NCI-H510A treated with DMSO at 0.1 percent for 48 hours (cell line): ENCODE measurements at regions not wholly inside any gene's neighbourhood (a gene's known extent, or its start where the extent isn't known, plus 50 kb on each side); places are given as distances from the start of the nearest gene placed in this dataset.

Source experiments
- DNase-seq: peaks from one replicate; lab custom pipeline; 2025; lab: John Stamatoyannopoulos, UW

DNA sequence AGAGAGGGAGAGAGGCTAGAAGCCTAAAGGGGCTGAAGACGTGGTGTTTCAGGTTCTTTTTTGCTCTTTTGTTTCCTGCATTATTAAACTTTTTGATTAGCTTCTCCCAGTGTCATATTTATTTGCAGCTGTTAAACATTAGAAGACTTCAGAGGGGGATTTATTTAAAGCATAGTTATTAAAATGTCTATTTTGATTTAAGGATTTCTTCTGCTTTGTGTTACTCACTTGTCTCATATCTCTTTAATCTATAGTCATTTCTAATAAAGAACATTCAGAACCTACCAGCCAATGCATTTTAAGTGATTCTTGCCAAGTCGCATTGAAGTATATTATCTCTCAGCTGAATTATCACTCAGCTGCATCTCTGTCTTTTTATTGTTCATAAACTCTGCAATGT lies 152.0 kb upstream of the DYRK2 start:
- no peak for DNase-seq

DNA sequence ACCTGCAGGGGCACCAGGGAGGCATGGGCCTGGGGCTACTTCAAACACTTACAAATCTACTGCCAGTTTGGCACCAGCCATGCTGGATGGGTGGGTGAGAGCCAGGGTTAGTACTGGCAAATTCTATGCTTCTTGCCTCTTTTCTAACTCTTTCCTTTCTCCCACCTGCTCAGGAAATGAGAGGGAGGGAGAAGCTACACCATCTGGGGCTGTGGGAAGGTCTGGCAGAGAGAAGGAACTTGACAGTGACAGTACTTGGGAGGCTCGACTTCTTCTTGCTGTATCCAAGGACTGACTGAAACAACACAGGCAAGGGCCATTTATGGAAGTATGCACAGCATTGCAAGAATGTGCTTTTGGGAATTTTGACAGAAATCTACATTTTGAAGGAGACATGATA lies 149.6 kb upstream of the DYRK2 start:
- DNase-seq, result no peak

DNA sequence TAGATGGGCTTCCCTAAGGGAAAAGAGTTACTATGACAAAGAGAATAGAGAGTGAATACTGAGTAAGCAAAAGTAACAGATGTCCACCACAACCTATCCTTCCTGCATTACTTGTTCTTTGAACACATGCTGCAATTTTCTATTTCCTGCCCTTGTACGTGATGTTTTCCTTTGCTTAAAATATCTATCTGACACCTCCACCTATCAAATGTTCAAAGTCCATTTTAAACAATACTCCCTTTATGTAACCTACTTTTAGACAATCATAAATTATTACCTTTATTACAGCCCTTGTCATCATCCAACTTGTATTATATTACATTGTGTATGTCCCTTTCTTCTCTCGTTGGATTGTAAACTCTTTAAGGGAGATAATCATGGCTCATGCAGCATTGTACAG lies 147.2 kb upstream of the DYRK2 start:
- peak; percentile 26 for DNase-seq

DNA sequence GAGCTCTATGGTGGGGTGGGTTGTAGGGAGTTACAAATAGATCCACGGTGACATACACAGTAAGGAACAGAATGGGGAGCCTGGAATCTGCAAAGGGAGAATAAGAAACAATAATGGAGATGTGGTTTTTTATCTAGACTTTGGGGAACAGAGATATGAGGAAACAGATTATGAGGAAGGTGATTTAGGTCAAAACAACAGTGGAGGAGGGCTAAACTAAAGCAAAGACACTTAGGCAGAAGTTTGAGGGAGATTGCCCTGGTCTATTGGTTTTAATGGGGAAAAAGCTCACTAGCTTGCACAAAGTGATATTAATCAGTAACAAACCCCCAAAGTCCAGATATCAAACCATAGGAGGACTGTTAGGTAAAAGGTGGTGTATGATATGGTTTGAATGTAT lies 144.5 kb upstream of the DYRK2 start:
- DNase-seq, result no peak

DNA sequence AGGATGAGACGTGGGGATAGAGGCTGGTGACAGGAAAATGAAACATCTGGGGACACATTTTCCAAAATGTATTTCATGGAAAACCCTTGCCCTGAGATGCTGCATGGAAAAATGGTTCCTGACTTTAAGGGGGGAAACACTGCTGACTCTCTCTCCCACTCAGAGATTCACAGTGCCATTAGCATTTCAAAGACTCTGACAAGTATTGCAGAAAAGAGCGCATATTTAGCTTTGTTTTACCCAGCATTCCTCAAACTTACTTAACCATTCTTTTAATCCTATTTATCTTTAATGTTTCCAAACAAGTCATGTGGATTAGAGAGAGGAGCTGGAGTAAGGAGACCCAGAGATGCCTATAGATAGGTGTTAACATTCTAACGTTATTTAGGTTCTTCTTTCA lies 141.8 kb upstream of the DYRK2 start:
- no peak for DNase-seq

DNA sequence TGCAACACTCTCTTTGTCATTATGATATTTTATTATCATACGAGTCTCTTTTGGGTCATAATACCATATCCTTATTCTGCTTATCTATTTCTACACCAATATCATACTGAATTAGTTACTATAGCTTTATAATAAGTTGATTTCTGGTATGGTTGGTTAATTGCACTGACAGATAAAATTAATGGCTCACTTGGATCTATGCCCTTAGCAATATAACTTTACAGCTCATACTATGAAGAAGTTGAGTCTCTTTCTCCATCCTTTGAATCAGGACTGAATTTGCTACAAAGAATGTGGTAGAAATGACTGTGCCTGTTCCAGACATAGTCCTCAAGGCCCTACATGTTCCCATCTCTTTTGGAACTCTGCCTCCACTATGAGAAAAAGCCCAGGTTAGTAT lies 139.7 kb upstream of the DYRK2 start:
- no peak for DNase-seq

DNA sequence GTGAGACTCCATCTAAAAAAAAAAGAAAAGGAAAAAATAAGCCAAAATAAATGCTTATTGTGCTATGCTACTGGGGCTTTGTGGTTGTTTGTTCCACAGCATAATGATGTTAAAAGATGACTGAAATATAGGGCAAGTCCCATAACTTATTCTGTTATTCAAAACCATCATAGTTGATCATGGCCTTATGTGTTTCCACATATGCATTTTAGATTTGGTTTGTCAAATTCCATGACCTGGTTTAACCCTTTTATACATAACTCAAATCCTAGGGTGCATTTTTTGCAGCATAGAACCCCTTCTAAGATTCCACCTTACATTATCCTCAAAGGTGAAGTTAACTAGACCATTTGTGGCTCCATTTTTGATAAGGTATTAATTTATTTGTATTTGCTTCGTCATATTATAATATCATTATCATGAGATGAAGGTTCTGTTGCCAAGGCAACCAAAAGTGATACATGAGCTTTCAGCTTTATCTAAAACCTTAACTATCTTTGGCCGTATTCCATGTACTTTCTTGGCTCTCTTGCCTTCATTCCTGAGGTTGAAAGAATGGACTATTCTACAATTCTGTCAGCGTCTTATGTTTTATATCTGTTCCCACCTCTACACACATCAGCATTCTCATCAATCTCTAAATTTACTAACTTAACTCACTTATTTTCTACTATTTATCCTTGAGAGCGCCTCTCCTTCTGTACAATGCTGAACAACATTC lies 138.7 kb upstream of the DYRK2 start:
- DNase-seq, result no peak

DNA sequence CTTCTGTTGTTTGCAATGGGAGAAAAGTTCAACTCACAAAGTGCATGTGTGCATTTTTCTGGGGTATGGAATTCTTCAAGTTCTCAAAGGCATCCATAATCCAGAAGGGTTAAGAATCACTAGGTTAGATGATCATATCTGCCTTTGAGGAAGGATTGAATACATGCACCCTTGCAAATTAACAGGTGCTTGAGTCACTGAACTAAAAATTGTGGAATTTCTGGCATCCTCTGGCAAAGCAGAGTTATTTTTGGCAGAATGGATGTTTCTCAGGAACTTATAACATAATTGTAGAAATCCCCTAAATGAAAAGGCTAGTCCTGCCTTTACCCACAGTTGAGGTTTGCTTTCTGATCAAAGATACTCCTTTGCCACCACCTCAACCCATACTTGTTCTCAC lies 136.5 kb upstream of the DYRK2 start:
- no peak for DNase-seq

DNA sequence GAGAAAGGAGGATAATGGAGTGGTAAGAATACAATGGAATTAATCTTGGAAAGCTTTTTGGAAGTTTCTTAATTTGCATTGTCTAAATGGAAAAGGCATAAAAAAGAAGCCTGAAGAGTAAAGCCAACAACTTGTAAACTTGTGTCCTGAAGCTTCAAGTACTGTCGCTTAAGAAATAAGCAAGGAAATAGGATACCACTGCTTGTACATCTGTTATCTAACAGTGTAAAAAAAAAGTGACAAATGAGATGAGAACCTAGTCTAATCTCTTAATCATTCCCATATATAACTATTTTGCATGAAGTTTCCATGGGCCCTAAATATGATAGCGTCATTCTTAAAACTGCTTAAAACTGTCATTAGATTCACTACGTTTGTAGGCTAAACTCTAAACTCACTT lies 134.0 kb upstream of the DYRK2 start:
- peak; percentile 36 for DNase-seq

DNA sequence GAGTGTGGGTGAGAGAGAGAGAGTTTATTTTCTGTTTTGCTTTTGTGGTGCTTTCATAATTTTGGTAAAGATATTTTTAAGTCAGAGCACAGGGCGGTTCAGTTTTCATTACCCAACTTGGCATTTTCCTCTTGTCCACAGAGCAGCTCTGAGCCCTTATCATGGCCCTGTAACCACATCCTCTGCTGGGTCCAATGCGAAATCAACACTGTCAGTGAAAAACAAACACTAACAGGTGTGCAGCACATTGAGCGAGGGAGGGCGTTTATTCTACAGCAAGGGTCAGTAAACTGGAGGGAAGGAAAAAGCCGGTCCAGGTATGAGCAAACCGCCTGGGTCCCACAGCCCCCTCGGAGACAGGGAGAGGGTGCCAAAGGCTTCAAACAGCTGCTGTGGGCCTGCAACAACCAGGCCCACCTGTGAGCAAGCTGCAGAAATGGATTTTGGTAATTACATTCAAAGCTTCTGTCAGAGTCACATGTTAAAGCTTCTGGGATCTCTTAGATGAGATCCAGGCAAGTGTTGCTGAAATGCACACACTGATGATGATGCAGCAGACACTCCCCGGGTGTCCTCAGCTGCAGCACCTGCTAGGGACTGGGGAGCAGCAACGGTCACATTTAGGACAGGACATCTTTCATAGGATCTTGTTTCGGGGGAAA lies 132.7 kb upstream of the DYRK2 start:
- peak; percentile 94 for DNase-seq

DNA sequence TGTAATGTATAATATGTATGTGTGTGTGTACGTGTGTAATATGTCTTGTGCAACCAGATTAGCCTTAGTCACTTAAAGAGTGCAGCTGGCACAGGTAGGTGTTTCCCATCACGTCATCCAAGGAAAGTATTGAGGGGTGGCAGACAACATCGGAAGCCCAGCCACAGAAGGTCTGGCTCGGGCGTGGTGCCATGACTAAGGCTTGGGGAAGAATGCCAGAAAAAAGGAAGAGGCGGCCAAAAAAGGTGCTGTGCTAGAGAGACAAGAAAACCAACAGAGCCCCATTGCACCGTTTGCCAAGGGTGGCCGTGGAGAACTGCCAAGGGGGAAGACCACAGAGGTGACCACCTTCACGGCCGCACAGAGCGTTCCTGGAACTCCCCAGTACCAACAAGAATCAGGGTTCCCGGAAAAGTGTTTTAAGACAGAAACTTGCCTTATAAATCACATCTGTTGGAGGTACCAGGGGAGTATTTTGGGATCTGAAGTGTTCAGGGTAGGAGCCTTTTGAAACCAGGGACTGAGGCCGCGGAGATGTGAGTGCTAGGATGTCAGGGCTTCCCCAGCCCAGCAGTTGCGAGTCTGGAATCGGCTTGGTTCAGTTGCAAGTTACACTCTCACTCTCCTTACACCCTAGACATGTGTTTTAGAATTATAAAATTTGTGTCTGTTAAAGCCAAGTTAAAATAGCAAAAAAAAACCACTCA lies 131.2 kb upstream of the DYRK2 start:
- peak; percentile 28 for DNase-seq

DNA sequence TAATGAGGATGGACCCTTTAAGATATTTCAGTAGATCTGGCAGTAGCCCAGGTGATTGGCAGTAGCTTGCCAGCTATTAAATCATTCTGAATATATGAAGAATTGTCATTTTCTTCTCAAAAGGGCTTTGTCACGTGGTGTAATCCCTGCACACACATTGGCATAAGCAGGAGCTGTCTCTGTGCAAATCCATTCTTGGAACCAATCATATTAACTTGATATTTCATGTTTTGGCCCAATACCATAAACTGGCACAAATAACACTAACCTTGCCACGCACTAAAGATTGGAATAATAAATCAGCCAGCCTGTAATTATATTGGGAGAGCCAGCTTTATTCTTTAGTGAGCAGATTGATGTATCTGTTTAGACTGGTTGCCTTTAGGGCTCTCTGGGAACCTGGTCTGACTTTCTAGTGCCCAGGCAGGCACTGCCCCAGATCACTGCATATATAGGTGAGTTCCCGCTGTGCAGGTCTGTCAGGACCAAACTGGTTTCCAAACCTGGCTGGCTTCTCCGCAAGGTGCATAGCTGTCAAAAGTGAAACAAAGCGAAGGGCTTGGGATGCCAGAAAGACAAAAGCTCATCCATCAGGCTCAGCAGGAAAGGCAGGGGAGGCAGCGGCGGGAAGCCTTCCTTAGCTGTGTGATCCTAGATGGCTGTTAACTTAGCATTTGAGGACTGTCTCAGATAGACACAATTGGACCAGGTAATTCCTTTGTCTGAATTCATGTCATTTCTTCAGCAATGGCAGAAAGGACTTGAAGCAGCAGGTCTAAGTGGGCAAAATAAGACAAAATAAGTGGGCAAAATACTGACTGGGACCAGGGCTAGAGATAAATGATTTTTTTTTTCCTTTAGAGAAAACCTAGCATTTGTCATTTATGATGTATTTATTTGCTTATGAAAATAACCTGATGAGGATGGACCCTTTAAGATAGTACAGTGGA lies 128.8 kb upstream of the DYRK2 start:
- peak; percentile 77 for DNase-seq

DNA sequence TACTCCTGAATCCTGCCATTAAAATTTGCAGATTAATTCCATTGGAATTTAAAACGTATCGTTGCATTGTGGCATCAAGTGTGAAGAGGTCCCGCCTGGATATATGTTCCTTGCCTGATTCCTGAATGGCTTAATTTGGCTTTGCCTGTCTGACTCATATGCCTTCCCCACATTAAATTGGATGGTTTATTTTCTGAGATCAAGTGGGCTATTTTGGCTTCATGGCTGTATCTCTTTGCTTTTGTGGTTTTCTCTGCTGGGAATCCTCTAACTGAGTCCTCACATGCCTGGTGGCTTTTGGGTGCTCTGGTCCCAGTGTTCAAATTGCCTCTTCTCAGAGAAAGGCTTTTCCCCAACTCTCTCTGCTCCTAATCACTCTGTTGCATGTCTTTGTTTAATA lies 127.9 kb upstream of the DYRK2 start:
- DNase-seq, result no peak

DNA sequence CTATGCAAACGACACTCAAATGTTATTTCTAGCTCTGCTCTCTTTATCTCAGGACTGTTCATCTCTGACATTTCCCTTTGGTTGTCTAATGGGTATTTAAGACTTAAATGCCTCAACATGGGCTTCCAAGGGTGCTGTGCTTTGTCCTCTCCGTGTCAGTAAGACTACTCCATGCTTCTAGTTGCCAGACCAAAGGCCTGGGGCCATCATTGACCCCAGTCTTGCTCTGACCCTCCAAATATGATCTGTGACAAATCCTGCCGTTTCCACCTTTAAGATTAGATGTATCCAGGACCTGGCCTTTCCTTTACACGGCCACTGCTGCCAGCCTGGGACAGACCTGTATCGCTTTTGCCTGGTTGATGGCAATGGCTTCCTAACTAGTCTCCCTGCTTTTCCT lies 126.3 kb upstream of the DYRK2 start:
- no peak for DNase-seq

DNA sequence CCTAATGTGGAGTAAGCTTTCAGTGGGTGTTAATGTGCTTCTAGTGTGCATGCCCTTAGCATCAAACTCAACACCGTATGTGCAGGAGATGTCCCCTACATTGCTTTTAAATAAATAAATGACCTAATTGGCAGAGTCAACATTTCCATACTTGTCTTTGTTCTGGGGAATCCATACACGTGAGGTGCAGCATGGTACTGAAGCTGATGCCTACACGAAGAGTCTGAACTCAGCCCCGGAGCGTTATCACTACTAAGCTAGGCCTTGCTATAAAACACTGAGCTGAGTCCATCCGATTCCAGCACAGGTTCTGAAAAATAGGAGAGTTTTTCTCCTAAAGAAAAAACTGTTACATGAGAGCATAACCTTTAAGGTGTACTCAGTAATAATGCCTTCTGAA lies 125.0 kb upstream of the DYRK2 start:
- DNase-seq, result peak; percentile 67

DNA sequence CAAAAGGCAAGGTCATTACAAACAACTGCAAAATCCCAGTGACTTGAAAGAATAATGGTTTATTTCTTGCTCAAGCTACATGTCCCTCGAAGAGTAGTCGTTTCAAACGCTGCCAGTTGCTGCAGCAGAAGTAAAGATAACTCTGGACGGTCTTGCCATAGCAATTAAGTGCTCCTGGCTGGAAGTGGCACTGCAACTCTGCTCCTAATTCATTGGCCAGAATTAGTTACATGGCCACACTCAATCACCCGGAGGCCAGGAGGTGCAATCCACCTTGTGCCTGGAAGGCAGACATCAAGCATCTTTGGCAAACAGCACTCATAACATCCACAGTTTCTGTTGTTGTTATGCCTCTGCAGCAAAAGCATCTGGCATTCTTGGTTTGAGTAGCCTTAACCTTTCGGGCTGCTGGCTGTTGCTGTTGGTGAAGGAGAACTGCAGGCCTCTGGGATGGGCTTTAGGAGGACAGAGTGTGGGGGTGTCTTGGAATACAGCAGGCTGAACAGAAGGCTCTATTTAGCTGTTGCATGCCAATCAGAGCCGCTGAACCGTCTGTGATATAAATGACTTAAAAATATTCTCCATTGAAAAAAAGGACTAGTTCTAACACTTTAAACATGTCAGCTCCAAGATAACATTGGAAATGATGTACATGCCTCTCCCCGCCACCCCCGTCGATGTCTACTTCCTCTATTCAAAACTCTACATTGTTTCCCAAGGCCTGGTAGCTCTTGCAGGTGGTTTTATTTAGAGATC lies 123.5 kb upstream of the DYRK2 start:
- peak; percentile 63 for DNase-seq

DNA sequence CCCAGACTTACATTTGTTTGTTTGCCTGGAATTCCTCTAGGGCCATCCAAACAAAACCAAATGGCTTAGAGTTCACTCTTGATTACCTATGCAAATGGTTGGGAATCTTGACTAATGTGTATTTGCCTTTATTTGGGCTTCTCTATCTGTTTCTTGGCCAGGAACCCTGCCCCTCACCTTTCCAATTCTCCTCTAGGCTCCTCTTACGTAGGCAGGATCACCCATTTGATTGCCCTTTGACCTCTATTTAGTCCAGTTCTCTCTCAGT lies 123.0 kb upstream of the DYRK2 start:
- no peak for DNase-seq

DNA sequence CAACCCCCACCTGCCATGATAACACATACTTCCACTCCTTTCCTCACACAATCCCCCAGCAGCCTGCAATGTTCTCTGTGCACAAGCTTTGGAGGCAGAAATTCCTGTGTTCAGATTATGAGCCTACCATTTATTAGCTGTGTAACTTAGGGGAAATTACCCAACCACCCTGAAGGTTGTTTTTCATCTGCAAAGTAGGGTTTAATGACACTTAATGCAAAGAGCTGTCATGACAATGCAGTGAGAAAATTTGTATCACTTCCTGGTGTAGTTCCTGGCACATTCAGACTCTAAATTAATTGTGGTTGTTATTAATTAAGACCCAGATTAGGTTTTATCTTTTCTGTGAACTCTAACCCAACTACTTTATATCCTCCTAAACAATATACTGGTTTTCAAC lies 122.4 kb upstream of the DYRK2 start:
- DNase-seq, result no peak

DNA sequence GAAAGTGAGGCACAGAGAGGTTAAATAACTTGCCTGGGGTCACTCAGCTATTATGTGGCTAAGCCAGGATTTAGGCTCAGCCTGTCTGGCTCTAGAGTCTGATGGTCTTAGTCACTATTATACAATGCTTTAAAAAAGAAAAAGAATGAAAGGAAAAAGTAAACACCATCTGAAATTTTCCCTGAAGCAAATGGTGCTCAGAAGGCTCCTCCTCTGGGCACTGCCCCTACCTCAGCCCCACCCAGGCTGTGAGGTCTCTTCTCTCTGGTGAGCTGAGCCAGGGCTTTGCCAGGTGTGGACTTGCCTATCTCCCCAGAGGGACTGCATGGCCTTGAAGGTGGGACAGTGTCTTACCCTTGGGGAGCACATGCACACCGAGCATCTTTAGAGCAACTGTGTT lies 117.5 kb upstream of the DYRK2 start:
- DNase-seq, result no peak

DNA sequence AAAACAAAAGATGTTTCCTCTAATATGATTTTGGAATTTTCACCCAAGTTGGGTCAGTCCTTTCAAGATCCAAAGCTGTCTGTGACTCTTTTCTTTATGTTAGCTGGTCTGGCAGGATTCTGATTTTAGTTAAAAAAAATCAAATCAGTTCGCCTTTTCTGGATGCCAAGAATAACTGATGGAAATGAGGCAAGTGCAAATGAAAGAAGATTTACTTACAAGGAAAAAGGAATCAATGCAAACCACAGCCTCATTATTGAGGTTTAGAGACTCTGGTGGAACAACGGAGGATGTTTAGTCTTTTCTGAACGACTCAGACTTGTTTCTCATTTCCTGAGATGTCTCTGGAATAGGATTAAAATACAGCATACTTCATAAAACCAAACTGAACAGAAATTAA lies 117.0 kb upstream of the DYRK2 start:
- no peak for DNase-seq

DNA sequence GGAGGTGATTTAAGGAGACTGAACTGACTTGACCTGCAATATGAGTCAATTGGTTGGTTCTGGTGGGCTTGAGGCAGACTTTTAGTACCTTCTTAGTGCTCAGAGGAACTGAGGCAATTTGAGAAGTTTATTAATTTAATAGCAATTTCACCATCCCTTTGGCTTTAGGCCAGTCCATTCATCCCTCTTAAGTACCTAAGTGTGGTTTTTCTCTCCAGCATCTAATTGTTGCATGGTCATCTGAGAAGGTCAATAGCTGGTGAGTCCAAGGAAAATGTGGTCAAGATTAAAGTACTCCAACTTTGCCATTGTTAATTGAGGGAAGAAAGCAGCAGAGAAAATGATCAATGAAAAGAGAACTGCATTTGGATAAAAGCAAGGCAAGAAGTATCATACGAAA lies 115.4 kb upstream of the DYRK2 start:
- DNase-seq, result no peak

DNA sequence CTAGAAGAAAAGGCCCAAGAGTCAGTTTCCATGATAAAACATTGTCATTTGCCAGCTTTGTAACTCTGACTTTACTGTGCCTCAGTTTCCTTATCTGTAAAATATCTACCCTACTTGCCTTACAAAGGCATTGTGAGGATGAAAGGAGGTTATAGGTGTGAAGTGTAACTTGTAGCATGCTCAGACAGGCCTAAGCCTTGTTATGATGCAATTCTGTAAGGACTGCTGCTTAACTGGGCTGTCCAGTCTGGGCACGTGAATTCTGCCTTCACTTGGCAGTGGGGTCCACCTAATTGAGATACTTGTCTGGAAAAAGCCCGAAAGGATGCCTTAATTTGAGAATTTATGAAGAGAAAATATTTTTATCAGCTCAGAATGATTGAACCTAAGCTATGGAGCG lies 114.5 kb upstream of the DYRK2 start:
- DNase-seq, result no peak
